HepG2 (cell line): ENCODE measurements at regions not wholly inside any gene's neighbourhood (a gene's known extent, or its start where the extent isn't known, plus 50 kb on each side); places are given as distances from the start of the nearest gene placed in this dataset.

Experiments used
- CCDC6 ChIP-seq: sonication (generic); formaldehyde crosslinking; IDR thresholded peaks from 2 replicates; pipeline ENCODE4 v1.8.1; 2022; ENCODE audit warnings: mild to moderate bottlenecking, missing genetic modification reagents, moderate library complexity
- CENPT ChIP-seq: sonication (generic); formaldehyde crosslinking; IDR thresholded peaks from 2 replicates; pipeline ENCODE4 v1.8.0; 2022; ENCODE audit warnings: low read depth, mild to moderate bottlenecking, moderate library complexity, missing genetic modification reagents
- GATA4 ChIP-seq: sonication (generic); IDR thresholded peaks from 2 replicates; pipeline ENCODE4 v1.6.1; 2016; ENCODE audit warnings: antibody characterized with exemption, low read depth, borderline replicate concordance
- GLI4 ChIP-seq: sonication (generic); formaldehyde crosslinking; IDR thresholded peaks from 2 replicates; pipeline ENCODE4 v1.5.1; 2020; ENCODE audit warnings: missing genetic modification reagents, mild to moderate bottlenecking, moderate library complexity, borderline replicate concordance
- IRF2 ChIP-seq: IDR thresholded peaks from 2 replicates; pipeline ENCODE4 v1.6.1; 2018; ENCODE audit warnings: missing genetic modification reagents, missing compliant biosample characterization
- TGIF2 ChIP-seq: IDR thresholded peaks from 2 replicates; pipeline ENCODE4 v1.6.1; 2016; ENCODE audit warnings: control low read depth, missing compliant biosample characterization
- ZBTB8A ChIP-seq: sonication (generic); formaldehyde crosslinking; IDR thresholded peaks from 2 replicates; pipeline ENCODE4 v1.4.0; 2020; ENCODE audit warnings: mild to moderate bottlenecking, low read depth, missing genetic modification reagents, borderline replicate concordance
- ZFP37 ChIP-seq: sonication (generic); formaldehyde crosslinking; IDR thresholded peaks from 2 replicates; pipeline ENCODE4 v1.4.0; 2020; ENCODE audit warnings: missing genetic modification reagents, borderline replicate concordance
- ZFP41 ChIP-seq: sonication (generic); formaldehyde crosslinking; IDR thresholded peaks from 2 replicates; pipeline ENCODE4 v1.4.0; 2020; ENCODE audit warnings: mild to moderate bottlenecking, missing genetic modification reagents, borderline replicate concordance
- ZFY ChIP-seq: sonication (generic); formaldehyde crosslinking; IDR thresholded peaks from 2 replicates; pipeline ENCODE4 v1.4.0; 2020; ENCODE audit warnings: missing genetic modification reagents
- ZKSCAN1 ChIP-seq: fragments of 150-350 bp; IDR thresholded peaks from 2 replicates; pipeline ENCODE4 v1.6.1; 2014; ENCODE audit warnings: low read length
- ZNF3 ChIP-seq: IDR thresholded peaks from 2 replicates; pipeline ENCODE4 v1.7.0; 2017; ENCODE audit warnings: inconsistent platforms
- ZNF678 ChIP-seq: sonication (generic); formaldehyde crosslinking; IDR thresholded peaks from 2 replicates; pipeline ENCODE4 v1.4.0; 2020; ENCODE audit warnings: mild to moderate bottlenecking, missing genetic modification reagents
- ZNF713 ChIP-seq: sonication (generic); formaldehyde crosslinking; IDR thresholded peaks from 2 replicates; pipeline ENCODE4 v1.4.0; 2020; ENCODE audit warnings: mild to moderate bottlenecking, missing genetic modification reagents
- TF ChIP-seq, protein P1 (sequence below): IDR thresholded peaks from 2 replicates; pipeline ENCODE4 v1.6.1; 2016
- TF ChIP-seq, protein P2 (sequence below): sonication (generic); formaldehyde crosslinking; IDR thresholded peaks from 2 replicates; pipeline ENCODE4 v1.8.1; 2023; ENCODE audit warnings: missing genetic modification reagents, inconsistent platforms, borderline replicate concordance
- TF ChIP-seq, protein P3 (sequence below): sonication (generic); formaldehyde crosslinking; IDR thresholded peaks from 2 replicates; pipeline ENCODE4 v1.4.0; 2020; ENCODE audit warnings: mild to moderate bottlenecking, missing genetic modification reagents
- TF ChIP-seq, protein P4 (sequence below): sonication (generic); formaldehyde crosslinking; IDR thresholded peaks from 2 replicates; pipeline ENCODE4; 2020; ENCODE audit warnings: missing genetic modification reagents, mild to moderate bottlenecking, borderline replicate concordance
- TF ChIP-seq, protein P5 (sequence below): sonication (generic); formaldehyde crosslinking; IDR thresholded peaks from 2 replicates; pipeline ENCODE4 v1.4.0; 2020; ENCODE audit warnings: missing genetic modification reagents; ENCODE audit errors: not compliant biosample characterization
- TF ChIP-seq, protein P6 (sequence below): sonication (generic); formaldehyde crosslinking; IDR thresholded peaks from 2 replicates; pipeline ENCODE4 v1.5.1; 2020; ENCODE audit warnings: mild to moderate bottlenecking, missing genetic modification reagents, moderate library complexity

DNA sequence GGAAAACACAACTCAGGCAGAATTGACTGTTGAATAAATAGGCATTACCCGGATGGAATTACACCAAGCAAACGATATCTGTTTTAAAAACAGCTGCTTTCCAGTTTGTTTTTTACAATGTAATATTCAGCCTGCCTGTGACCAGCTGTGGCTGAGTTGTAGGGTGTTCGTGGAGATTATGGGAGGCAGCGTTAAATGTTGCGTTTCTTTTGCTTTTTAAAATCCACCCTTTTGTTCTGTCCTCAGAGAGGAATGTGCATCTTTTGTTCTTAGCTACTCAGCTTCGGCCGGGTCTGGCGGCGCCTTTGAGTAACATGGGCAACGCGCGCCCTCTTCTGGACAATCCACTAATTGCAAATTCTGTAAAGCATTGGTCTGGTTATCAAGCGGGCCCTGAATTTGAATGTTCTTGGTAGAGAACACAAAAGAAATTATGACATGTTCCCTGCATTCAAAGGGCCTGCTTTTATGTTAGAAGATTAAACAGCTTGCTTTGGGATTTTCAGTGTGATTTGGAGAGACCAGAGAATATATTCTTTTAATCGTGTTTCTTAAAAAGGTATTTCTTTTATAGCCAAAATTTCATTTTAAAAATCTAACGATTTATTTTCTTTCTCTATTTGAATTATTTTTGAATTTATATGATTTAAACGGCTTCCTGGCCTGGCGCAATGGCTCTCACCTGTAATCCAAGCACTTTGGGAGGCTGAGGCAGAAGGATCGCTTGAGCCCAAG lies 76.3 kb upstream of the TRIM2 start (continued):
- TF ChIP-seq, protein P1, sequence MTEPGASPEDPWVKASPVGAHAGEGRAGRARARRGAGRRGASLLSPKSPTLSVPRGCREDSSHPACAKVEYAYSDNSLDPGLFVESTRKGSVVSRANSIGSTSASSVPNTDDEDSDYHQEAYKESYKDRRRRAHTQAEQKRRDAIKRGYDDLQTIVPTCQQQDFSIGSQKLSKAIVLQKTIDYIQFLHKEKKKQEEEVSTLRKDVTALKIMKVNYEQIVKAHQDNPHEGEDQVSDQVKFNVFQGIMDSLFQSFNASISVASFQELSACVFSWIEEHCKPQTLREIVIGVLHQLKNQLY (CRISPR knock-in tag) = no peak
- TF ChIP-seq TGIF2 (no peak), ZBTB8A (CRISPR knock-in tag) (no peak), ZFP37 (CRISPR knock-in tag) (no peak), ZKSCAN1 (no peak), ZNF678 (CRISPR knock-in tag) (no peak), ZFY (CRISPR knock-in tag) (no peak), ZNF3 (CRISPR knock-in tag) (no peak), ZNF713 (no peak), CENPT (CRISPR knock-in tag) (no peak), GATA4 (no peak), GLI4 (CRISPR knock-in tag) (no peak), IRF2 (0 out of 2 replicates have a peak, but pooled peaks have one; percentile 26), ZFP41 (no peak), CCDC6 (CRISPR knock-in tag) (no peak)
- TF ChIP-seq, protein P2, sequence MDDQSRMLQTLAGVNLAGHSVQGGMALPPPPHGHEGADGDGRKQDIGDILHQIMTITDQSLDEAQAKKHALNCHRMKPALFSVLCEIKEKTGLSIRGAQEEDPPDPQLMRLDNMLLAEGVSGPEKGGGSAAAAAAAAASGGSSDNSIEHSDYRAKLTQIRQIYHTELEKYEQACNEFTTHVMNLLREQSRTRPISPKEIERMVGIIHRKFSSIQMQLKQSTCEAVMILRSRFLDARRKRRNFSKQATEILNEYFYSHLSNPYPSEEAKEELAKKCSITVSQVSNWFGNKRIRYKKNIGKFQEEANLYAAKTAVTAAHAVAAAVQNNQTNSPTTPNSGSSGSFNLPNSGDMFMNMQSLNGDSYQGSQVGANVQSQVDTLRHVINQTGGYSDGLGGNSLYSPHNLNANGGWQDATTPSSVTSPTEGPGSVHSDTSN (CRISPR knock-in tag) = no peak
- TF ChIP-seq, protein P3, sequence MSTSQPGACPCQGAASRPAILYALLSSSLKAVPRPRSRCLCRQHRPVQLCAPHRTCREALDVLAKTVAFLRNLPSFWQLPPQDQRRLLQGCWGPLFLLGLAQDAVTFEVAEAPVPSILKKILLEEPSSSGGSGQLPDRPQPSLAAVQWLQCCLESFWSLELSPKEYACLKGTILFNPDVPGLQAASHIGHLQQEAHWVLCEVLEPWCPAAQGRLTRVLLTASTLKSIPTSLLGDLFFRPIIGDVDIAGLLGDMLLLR (CRISPR knock-in tag) = no peak
- TF ChIP-seq, protein P4, sequence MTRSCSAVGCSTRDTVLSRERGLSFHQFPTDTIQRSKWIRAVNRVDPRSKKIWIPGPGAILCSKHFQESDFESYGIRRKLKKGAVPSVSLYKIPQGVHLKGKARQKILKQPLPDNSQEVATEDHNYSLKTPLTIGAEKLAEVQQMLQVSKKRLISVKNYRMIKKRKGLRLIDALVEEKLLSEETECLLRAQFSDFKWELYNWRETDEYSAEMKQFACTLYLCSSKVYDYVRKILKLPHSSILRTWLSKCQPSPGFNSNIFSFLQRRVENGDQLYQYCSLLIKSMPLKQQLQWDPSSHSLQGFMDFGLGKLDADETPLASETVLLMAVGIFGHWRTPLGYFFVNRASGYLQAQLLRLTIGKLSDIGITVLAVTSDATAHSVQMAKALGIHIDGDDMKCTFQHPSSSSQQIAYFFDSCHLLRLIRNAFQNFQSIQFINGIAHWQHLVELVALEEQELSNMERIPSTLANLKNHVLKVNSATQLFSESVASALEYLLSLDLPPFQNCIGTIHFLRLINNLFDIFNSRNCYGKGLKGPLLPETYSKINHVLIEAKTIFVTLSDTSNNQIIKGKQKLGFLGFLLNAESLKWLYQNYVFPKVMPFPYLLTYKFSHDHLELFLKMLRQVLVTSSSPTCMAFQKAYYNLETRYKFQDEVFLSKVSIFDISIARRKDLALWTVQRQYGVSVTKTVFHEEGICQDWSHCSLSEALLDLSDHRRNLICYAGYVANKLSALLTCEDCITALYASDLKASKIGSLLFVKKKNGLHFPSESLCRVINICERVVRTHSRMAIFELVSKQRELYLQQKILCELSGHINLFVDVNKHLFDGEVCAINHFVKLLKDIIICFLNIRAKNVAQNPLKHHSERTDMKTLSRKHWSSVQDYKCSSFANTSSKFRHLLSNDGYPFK (CRISPR knock-in tag) = no peak
- TF ChIP-seq, protein P5, sequence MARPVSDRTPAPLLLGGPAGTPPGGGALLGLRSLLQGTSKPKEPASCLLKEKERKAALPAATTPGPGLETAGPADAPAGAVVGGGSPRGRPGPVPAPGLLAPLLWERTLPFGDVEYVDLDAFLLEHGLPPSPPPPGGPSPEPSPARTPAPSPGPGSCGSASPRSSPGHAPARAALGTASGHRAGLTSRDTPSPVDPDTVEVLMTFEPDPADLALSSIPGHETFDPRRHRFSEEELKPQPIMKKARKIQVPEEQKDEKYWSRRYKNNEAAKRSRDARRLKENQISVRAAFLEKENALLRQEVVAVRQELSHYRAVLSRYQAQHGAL (CRISPR knock-in tag) = no peak
- TF ChIP-seq, protein P6, sequence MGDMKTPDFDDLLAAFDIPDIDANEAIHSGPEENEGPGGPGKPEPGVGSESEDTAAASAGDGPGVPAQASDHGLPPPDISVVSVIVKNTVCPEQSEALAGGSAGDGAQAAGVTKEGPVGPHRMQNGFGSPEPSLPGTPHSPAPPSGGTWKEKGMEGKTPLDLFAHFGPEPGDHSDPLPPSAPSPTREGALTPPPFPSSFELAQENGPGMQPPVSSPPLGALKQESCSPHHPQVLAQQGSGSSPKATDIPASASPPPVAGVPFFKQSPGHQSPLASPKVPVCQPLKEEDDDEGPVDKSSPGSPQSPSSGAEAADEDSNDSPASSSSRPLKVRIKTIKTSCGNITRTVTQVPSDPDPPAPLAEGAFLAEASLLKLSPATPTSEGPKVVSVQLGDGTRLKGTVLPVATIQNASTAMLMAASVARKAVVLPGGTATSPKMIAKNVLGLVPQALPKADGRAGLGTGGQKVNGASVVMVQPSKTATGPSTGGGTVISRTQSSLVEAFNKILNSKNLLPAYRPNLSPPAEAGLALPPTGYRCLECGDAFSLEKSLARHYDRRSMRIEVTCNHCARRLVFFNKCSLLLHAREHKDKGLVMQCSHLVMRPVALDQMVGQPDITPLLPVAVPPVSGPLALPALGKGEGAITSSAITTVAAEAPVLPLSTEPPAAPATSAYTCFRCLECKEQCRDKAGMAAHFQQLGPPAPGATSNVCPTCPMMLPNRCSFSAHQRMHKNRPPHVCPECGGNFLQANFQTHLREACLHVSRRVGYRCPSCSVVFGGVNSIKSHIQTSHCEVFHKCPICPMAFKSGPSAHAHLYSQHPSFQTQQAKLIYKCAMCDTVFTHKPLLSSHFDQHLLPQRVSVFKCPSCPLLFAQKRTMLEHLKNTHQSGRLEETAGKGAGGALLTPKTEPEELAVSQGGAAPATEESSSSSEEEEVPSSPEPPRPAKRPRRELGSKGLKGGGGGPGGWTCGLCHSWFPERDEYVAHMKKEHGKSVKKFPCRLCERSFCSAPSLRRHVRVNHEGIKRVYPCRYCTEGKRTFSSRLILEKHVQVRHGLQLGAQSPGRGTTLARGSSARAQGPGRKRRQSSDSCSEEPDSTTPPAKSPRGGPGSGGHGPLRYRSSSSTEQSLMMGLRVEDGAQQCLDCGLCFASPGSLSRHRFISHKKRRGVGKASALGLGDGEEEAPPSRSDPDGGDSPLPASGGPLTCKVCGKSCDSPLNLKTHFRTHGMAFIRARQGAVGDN (CRISPR knock-in tag) = no peak
